Endothelial cell of umbilical vein (primary cell): ENCODE measurements at regions not wholly inside any gene's neighbourhood (a gene's known extent, or its start where the extent isn't known, plus 50 kb on each side); places are given as distances from the start of the nearest gene placed in this dataset.

Source experiments
- BruUV-seq: library from RNA; stranded (reverse); fragments of 400-500 nt; replicated peaks from 2 replicates; lab custom pipeline; 2021; lab: Mats Ljungman, UMichigan
- CTCF ChIA-PET: fragments of 300-600, 350-600 bp; sonication (Branson Sonifier 250); formaldehyde crosslinking; loops from one replicate; lab custom pipeline; 2021; ENCODE audit warnings: antibody characterized with exemption, inconsistent platforms; lab: Charles Lee
- POLR2A ChIA-PET: fragments of 300-600, 350-600 bp; sonication (Branson Sonifier 250); formaldehyde crosslinking; loops from one replicate; lab custom pipeline; 2021; ENCODE audit warnings: antibody characterized with exemption, inconsistent platforms; lab: Charles Lee
- DNase-seq: peaks from one replicate; pipeline ENCODE4 v3.0.0-alpha.2; 2011; ENCODE audit warnings: low read depth, low spot score
- FAIRE-seq: peaks from 2 replicates; lab custom pipeline; 2011; peaks lifted over from hg19 to GRCh38; lab: Jason Lieb, UNC
- H2AFZ ChIP-seq: 2 replicates; pipeline ENCODE4 v1.6.0; 2012; ENCODE audit warnings: low read depth, low read length, control low read depth, inconsistent platforms
- H3K27ac ChIP-seq: 2 replicates; pipeline ENCODE4 v1.5.1; 2011; ENCODE audit warnings: low read depth, mild to moderate bottlenecking, control low read depth, low read length, moderate library complexity; ENCODE audit not compliant: insufficient read depth
- H3K27me3 ChIP-seq, 2 experiments: 2 replicates each; pipeline versions ENCODE4 v1.6.0 to v1.6.1; 2011; ENCODE audit warnings: low read length in 2 of 2, mixed read lengths in 1 of 2; ENCODE audit not compliant: control insufficient read depth in 2 of 2, insufficient read depth in 2 of 2
- H3K36me3 ChIP-seq, 2 experiments: 2 replicates in 1 of 2; 3 replicates in 1 of 2; pipeline ENCODE4 v1.5.1; 2011; ENCODE audit warnings: low read length in 2 of 2, mild to moderate bottlenecking in 1 of 2, moderate library complexity in 1 of 2; ENCODE audit not compliant: control insufficient read depth in 2 of 2, insufficient read depth in 2 of 2; ENCODE audit errors: extremely low read depth in 1 of 2
- H3K4me1 ChIP-seq: 3 replicates; pipeline ENCODE4 v1.5.1; 2011; ENCODE audit warnings: mild to moderate bottlenecking, low read length; ENCODE audit not compliant: control insufficient read depth, insufficient read depth; ENCODE audit errors: extremely low read depth
- H3K4me2 ChIP-seq: 2 replicates; pipeline ENCODE4 v1.6.1; 2011; ENCODE audit warnings: low read length, control low read depth, mixed read lengths; ENCODE audit not compliant: insufficient read depth
- H3K4me3 ChIP-seq, 3 experiments: fragments of 200-600 bp in 1 of 3; sonication (generic), shearing (Covaris generic) in 1 of 3; replicated peaks in 1 of 3; 2 replicates each; pipeline ENCODE4 v1.5.1; 2011 to 2016; ENCODE audit warnings: control low read depth in 3 of 3, low read length in 3 of 3, mild to moderate bottlenecking in 2 of 3, inconsistent platforms in 1 of 3, low read depth in 1 of 3, moderate library complexity in 1 of 3; ENCODE audit not compliant: insufficient read depth in 1 of 3
- H3K79me2 ChIP-seq: 2 replicates; pipeline ENCODE4 v1.6.0; 2012; ENCODE audit warnings: low read length, inconsistent platforms; ENCODE audit not compliant: control insufficient read depth, insufficient read depth
- H3K9ac ChIP-seq: replicated peaks from 2 replicates; pipeline ENCODE3; 2011; ENCODE audit warnings: low read length, control low read depth; ENCODE audit not compliant: insufficient read depth; ENCODE audit errors: extremely low read depth
- H3K9me1 ChIP-seq: replicated peaks from 3 replicates; pipeline ENCODE4 v1.6.0; 2011; ENCODE audit warnings: mild to moderate bottlenecking, low read length; ENCODE audit not compliant: control insufficient read depth, insufficient read depth; ENCODE audit errors: extremely low read depth
- H3K9me3 ChIP-seq: replicated peaks from 2 replicates; pipeline ENCODE4 v1.5.1; 2012; ENCODE audit warnings: low read length, inconsistent platforms; ENCODE audit not compliant: control insufficient read depth, insufficient read depth
- H4K20me1 ChIP-seq: replicated peaks from 2 replicates; pipeline ENCODE3; 2011; ENCODE audit warnings: mild to moderate bottlenecking, low read length; ENCODE audit not compliant: control insufficient read depth, insufficient read depth; ENCODE audit errors: extremely low read depth
- CTCF ChIP-seq, 2 donors: IDR thresholded peaks; 1 replicate in 1 of 2; 2 replicates in 1 of 2; pipeline ENCODE4 v1.5.1; 2011; ENCODE audit warnings: low read length in 2 of 2, mild to moderate bottlenecking in 2 of 2, moderate library complexity in 2 of 2, control low read depth in 1 of 2, inconsistent platforms in 1 of 2, low read depth in 1 of 2; ENCODE audit not compliant: insufficient read depth in 1 of 2; ENCODE audit errors: extremely low read depth in 1 of 2
- EZH2 ChIP-seq: IDR thresholded peaks from 2 replicates; pipeline ENCODE4 v1.6.1; 2012; ENCODE audit warnings: borderline replicate concordance, low read depth, mild to moderate bottlenecking, moderate library complexity, low read length, inconsistent platforms; ENCODE audit not compliant: severe bottlenecking
- FOS ChIP-seq: IDR thresholded peaks from 2 replicates; pipeline ENCODE4 v1.6.1; 2011; ENCODE audit warnings: mild to moderate bottlenecking, low read length, moderate library complexity, borderline replicate concordance; ENCODE audit not compliant: insufficient read depth
- GATA2 ChIP-seq: IDR thresholded peaks from 2 replicates; pipeline ENCODE4 v1.7.0; 2011; ENCODE audit warnings: low read depth, mild to moderate bottlenecking, moderate library complexity, mixed read lengths, low read length; ENCODE audit not compliant: insufficient read length, insufficient read depth
- JUN ChIP-seq: IDR thresholded peaks from 2 replicates; pipeline ENCODE4 v1.6.1; 2011; ENCODE audit warnings: borderline replicate concordance, low read depth; ENCODE audit not compliant: insufficient read length, insufficient read depth
- MAX ChIP-seq: IDR thresholded peaks from 2 replicates; pipeline ENCODE4 v1.6.1; 2011; ENCODE audit not compliant: insufficient read depth, insufficient read length
- MYC ChIP-seq: IDR thresholded peaks from one replicate; pipeline ENCODE4 v1.6.1; 2011; ENCODE audit warnings: mild to moderate bottlenecking, low read depth, low read length
- POLR2A ChIP-seq: IDR thresholded peaks from 2 replicates; pipeline ENCODE4 v1.6.1; 2012; ENCODE audit warnings: low read depth, mild to moderate bottlenecking, control low read depth, low read length
- POLR2AphosphoS5 ChIP-seq: IDR thresholded peaks from 2 replicates; pipeline ENCODE4 v1.6.1; 2012; ENCODE audit warnings: low read depth, mild to moderate bottlenecking, control low read depth, low read length, moderate library complexity; ENCODE audit not compliant: insufficient read depth
- dilution Hi-C: fragments of 300-500 bp; cut with MboI; formaldehyde crosslinking; loops from one replicate; pipeline ENCODE4 v1.15.0; 2019; ENCODE audit warnings: low sequenced_read_pairs; ENCODE audit not compliant: extremely low pct_ligation_motif_present
- intact Hi-C: fragments of 100-400 bp; cut with micrococcal nuclease; formaldehyde crosslinking; loops from one replicate; pipeline ENCODE4 v1.10.0; 2022

GRCh38 chr22:47923011-47923427 lies 1160.6 kb downstream of the TBC1D22A start:
- no peak overlapping the region for H2AFZ ChIP-seq
- H3K4me1 ChIP-seq = no peaks in the 10 kb centered on the region
- no peak overlapping the region for H3K4me2 ChIP-seq
- H3K79me2 ChIP-seq = no peaks in the 10 kb centered on the region
- H3K4me3 ChIP-seq = no peak overlapping the region
- DNase-seq (no peak), FAIRE-seq (no peak)
- no peak overlapping the region for H3K9ac ChIP-seq
- dilution Hi-C loops = no loop called here
- no peaks in the 10 kb centered on the region for H3K36me3 ChIP-seq
- H3K9me1 ChIP-seq = no peaks in the 10 kb centered on the region
- peaks cover 11% of the 10 kb centered on the region for H3K9me3 ChIP-seq
- no TSS peak for BruUV-seq
- intact Hi-C loops = no loop called here
- no peaks in the 10 kb centered on the region for H4K20me1 ChIP-seq
- no peak overlapping the region for H3K27ac ChIP-seq
- TF ChIP-seq POLR2A (no peak), CTCF (IDR thresholded peaks at IDR 0.05; ENCODE audit: extremely low read depth in 1 of 2, insufficient read depth in 1 of 2, low read depth in 1 of 2, low read length in 2 of 2) (no peak), JUN (no peak), MAX (no peak), POLR2AphosphoS5 (no peak), FOS (no peak), MYC (no peak), EZH2 (no peak), GATA2 (no peak)
- ChIA-PET POLR2A (no interaction called here), CTCF (no interaction called here)
- no peaks in the 10 kb centered on the region for H3K27me3 ChIP-seq
